SU-DHL-6 (cell line): ENCODE measurements at regions not wholly inside any gene's neighbourhood (a gene's known extent, or its start where the extent isn't known, plus 50 kb on each side); places are given as distances from the start of the nearest gene placed in this dataset.

Experiments
- CTCF ChIP-seq: fragments of 200-600 bp; sonication (generic); IDR thresholded peaks from one replicate; pipeline ENCODE4 v1.5.1; 2017; ENCODE audit warnings: antibody characterized with exemption, mild to moderate bottlenecking, low read length, moderate library complexity; ENCODE audit not compliant: insufficient read depth, poor library complexity, severe bottlenecking
- EZH2phosphoT487 ChIP-seq: fragments of 200-600 bp; sonication (generic), shearing (Covaris generic); conservative IDR thresholded peaks from 2 replicates; pipeline ENCODE4 v1.6.1; 2018; ENCODE audit warnings: mild to moderate bottlenecking, antibody characterized with exemption, low read length, moderate library complexity, mixed read lengths

- TF ChIP-seq CTCF (no peak), EZH2phosphoT487 (no peak)
Measured at GRCh38 chr5:28945859-28946258, 1907.5 kb upstream of the CDH9 start.
